ENCODE measurements at regions not wholly inside any gene's neighbourhood (a gene's known extent, or its start where the extent isn't known, plus 50 kb on each side); places are given as distances from the start of the nearest gene placed in this dataset.
A peak's percentile ranks its signal among the peaks of the same experiment; 100 is the strongest.

GRCh38 chr9:89743216-89743572 is 138.4 kb downstream of the GADD45G start:
- Histone ChIP-seq H4K20me1 (ENCODE audit: insufficient read depth, poor library complexity, severe bottlenecking) (no peaks in the 10 kb centered on the region), H3K27me3 (no peaks in the 10 kb centered on the region), H2AFZ (no peak overlapping the region), H3K4me2 (no peak overlapping the region), H3K4me3 (no peak overlapping the region), H3K9me2 (replicated peaks; ENCODE audit: insufficient read depth) (no peaks in the 10 kb centered on the region), H3K79me2 (no peaks in the 10 kb centered on the region), H3K9me3 (ENCODE audit: low read depth) (no peaks in the 10 kb centered on the region), H3K27ac (peak overlapping the region; percentile 22), H3K4me1 (ENCODE audit: insufficient read depth) (peaks cover 49% of the 10 kb centered on the region), H3K36me3 (replicated peaks; ENCODE audit: insufficient read depth, low read depth) (no peaks in the 10 kb centered on the region)
- no peak for TF ChIP-seq EZH2phosphoT487 (IDR thresholded peaks at IDR 0.05; ENCODE audit: low read depth, severe bottlenecking, unreplicated experiment)
- TF ChIP-seq, protein P1, sequence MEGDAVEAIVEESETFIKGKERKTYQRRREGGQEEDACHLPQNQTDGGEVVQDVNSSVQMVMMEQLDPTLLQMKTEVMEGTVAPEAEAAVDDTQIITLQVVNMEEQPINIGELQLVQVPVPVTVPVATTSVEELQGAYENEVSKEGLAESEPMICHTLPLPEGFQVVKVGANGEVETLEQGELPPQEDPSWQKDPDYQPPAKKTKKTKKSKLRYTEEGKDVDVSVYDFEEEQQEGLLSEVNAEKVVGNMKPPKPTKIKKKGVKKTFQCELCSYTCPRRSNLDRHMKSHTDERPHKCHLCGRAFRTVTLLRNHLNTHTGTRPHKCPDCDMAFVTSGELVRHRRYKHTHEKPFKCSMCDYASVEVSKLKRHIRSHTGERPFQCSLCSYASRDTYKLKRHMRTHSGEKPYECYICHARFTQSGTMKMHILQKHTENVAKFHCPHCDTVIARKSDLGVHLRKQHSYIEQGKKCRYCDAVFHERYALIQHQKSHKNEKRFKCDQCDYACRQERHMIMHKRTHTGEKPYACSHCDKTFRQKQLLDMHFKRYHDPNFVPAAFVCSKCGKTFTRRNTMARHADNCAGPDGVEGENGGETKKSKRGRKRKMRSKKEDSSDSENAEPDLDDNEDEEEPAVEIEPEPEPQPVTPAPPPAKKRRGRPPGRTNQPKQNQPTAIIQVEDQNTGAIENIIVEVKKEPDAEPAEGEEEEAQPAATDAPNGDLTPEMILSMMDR (IDR thresholded peaks at IDR 0.05; ENCODE audit: poor library complexity): no peak
- no peak for TF ChIP-seq EZH2 (IDR thresholded peaks at IDR 0.05; ENCODE audit: borderline replicate concordance)
- WGBS (ENCODE audit: low lambda C conversion rate, missing lambda C conversion rate): 72% methylated on average over 5 of the region's 5 CpGs
- no peak for DNase-seq (ENCODE audit: low spot score)

- H3K9me2 ChIP-seq (replicated peaks; ENCODE audit: insufficient read depth): no peaks in the 10 kb centered on the region
- no peaks in the 10 kb centered on the region for H4K20me1 ChIP-seq (ENCODE audit: insufficient read depth, poor library complexity, severe bottlenecking)
- no peaks in the 10 kb centered on the region for H3K79me2 ChIP-seq
- H3K4me1 ChIP-seq (ENCODE audit: insufficient read depth): peaks cover 50% of the 10 kb centered on the region
- H3K9me3 ChIP-seq (ENCODE audit: low read depth): no peaks in the 10 kb centered on the region
- 58% methylated on average over 8 of the region's 8 CpGs for WGBS (ENCODE audit: low lambda C conversion rate, missing lambda C conversion rate)
- H2AFZ ChIP-seq: no peak overlapping the region
- H3K36me3 ChIP-seq (replicated peaks; ENCODE audit: insufficient read depth, low read depth): no peaks in the 10 kb centered on the region
- no peak overlapping the region for H3K4me3 ChIP-seq
- H3K4me2 ChIP-seq: no peak overlapping the region
- TF ChIP-seq, protein P1 (IDR thresholded peaks at IDR 0.05; ENCODE audit: poor library complexity): no peak
- no peak for TF ChIP-seq EZH2phosphoT487 (IDR thresholded peaks at IDR 0.05; ENCODE audit: low read depth, severe bottlenecking, unreplicated experiment)
- TF ChIP-seq EZH2 (IDR thresholded peaks at IDR 0.05; ENCODE audit: borderline replicate concordance): no peak
- H3K27me3 ChIP-seq: no peaks in the 10 kb centered on the region
- no peak for DNase-seq (ENCODE audit: low spot score)
- H3K27ac ChIP-seq: peak overlapping the region; percentile 22
Observed at GRCh38 chr9:89743573-89744254, 138.9 kb downstream of the GADD45G start.

- peak overlapping the region; percentile 22 for H3K27ac ChIP-seq
- DNase-seq (ENCODE audit: low spot score): no peak
- WGBS (ENCODE audit: low lambda C conversion rate, missing lambda C conversion rate): 56% methylated on average over 8 of the region's 8 CpGs
Observed at GRCh38 chr9:89744255-89744648, 139.4 kb downstream of the GADD45G start.

More at GRCh38 chr9:89744255-89744648, 139.4 kb downstream of the GADD45G start:
- TF ChIP-seq EZH2 (IDR thresholded peaks at IDR 0.05; ENCODE audit: borderline replicate concordance) (no peak), EZH2phosphoT487 (IDR thresholded peaks at IDR 0.05; ENCODE audit: low read depth, severe bottlenecking, unreplicated experiment) (no peak)
- TF ChIP-seq, protein P1 (IDR thresholded peaks at IDR 0.05; ENCODE audit: poor library complexity): no peak
- Histone ChIP-seq H3K4me2 (no peak overlapping the region), H2AFZ (no peak overlapping the region), H3K79me2 (no peaks in the 10 kb centered on the region), H3K9me3 (ENCODE audit: low read depth) (no peaks in the 10 kb centered on the region), H3K9me2 (replicated peaks; ENCODE audit: insufficient read depth) (no peaks in the 10 kb centered on the region), H3K36me3 (replicated peaks; ENCODE audit: insufficient read depth, low read depth) (no peaks in the 10 kb centered on the region), H3K27me3 (no peaks in the 10 kb centered on the region), H3K4me1 (ENCODE audit: insufficient read depth) (peaks cover 46% of the 10 kb centered on the region), H3K4me3 (no peak overlapping the region), H4K20me1 (ENCODE audit: insufficient read depth, poor library complexity, severe bottlenecking) (no peaks in the 10 kb centered on the region)

Data from hepatocyte (in vitro differentiated cells).